ENCODE measurements at regions not wholly inside any gene's neighbourhood (a gene's known extent, or its start where the extent isn't known, plus 50 kb on each side); places are given as distances from the start of the nearest gene placed in this dataset.

GRCh38 chr6:109299776-109300564, 82.3 kb downstream of the CD164 start:
- H2AK5ac ChIP-seq (ENCODE audit: low read depth, low read length) = no peak overlapping the region
- H3K27ac ChIP-seq (ENCODE audit: low read depth, low read length) = no peak overlapping the region
- H4K20me1 ChIP-seq (replicated peaks in 1 of 2; ENCODE audit: control insufficient read depth in 1 of 2, insufficient read depth in 2 of 2, low read length in 2 of 2) = no peaks in the 10 kb centered on the region
- H3K56ac ChIP-seq (replicated peaks; ENCODE audit: insufficient read length, low read depth, low read length) = no peak overlapping the region
- H3K14ac ChIP-seq (ENCODE audit: insufficient read length) = no peak overlapping the region
- DNase-seq (ENCODE audit: low read depth in 1 of 2, low spot score in 2 of 2) = no peak
- H3K36me3 ChIP-seq (ENCODE audit: control insufficient read depth in 2 of 4, insufficient read depth in 4 of 4, low read length in 3 of 4) = no peaks in the 10 kb centered on the region
- H2BK12ac ChIP-seq (ENCODE audit: low read depth, low read length) = no peak overlapping the region
- no peak overlapping the region for H3K18ac ChIP-seq (ENCODE audit: extremely low read depth, low read length)
- H3K4ac ChIP-seq (replicated peaks; ENCODE audit: insufficient read length, low read depth, low read length) = no peak overlapping the region
- WGBS, 2 experiments (ENCODE audit: extremely low coverage in 1 of 2, insufficient coverage in 1 of 2, insufficient read length in 1 of 2, insufficient replicate concordance in 2 of 2, low coverage in 1 of 2, low lambda C conversion rate in 2 of 2, missing lambda C conversion rate in 1 of 2) = 81% methylated on average over 7 of the region's 7 CpGs; no CpG with 5 or more reads in 1 of the 2 experiments
- no peak overlapping the region for H2BK120ac ChIP-seq (replicated peaks; ENCODE audit: low read depth, low read length)
- H3K4me3 ChIP-seq (ENCODE audit: extremely low read depth in 1 of 4, insufficient read depth in 2 of 4, low read depth in 3 of 4, low read length in 4 of 4) = no peak overlapping the region
- no peak overlapping the region for H2BK20ac ChIP-seq (ENCODE audit: low read length)
- 0 out of 7 replicates have a peak, but pooled peaks cover 0 to 3% (median 0%) of the 10 kb centered on the region in 4 experiments for H3K27me3 ChIP-seq (replicated peaks in 1 of 4; ENCODE audit: control insufficient read depth in 3 of 4, extremely low read depth in 1 of 4, insufficient read depth in 3 of 4, low read length in 3 of 4)
- ChIA-PET POLR2A (ENCODE audit: partially characterized antibody) (no interaction called here), CTCF (ENCODE audit: partially characterized antibody) (interaction anchor here (1.3 kb wide), 1 partner anchor 10 kb away, joined by 4 read pairs; no protein-coding TSS in a partner anchor)
- H4K91ac ChIP-seq (replicated peaks; ENCODE audit: insufficient read length, low read length) = no peak overlapping the region
- H4K5ac ChIP-seq (ENCODE audit: insufficient read length, low read depth, low read length) = no peak overlapping the region
- no peak overlapping the region for H3K4me2 ChIP-seq (ENCODE audit: insufficient read depth in 1 of 2, low read depth in 2 of 2, low read length in 2 of 2)
- no peaks in the 10 kb centered on the region for H3K9me3 ChIP-seq (ENCODE audit: insufficient read depth in 2 of 2, low read depth in 1 of 2, low read length in 1 of 2)
- H4K8ac ChIP-seq (ENCODE audit: extremely low read depth, insufficient read depth, low read length) = no peak overlapping the region
- H3K23ac ChIP-seq (ENCODE audit: insufficient read length) = no peak overlapping the region
- no peak overlapping the region for H2AFZ ChIP-seq (ENCODE audit: low read length)
- H3K79me1 ChIP-seq (ENCODE audit: low read depth, low read length) = no peaks in the 10 kb centered on the region
- no peaks in the 10 kb centered on the region for H3K23me2 ChIP-seq (ENCODE audit: low read depth, low read length)
- no peak overlapping the region for H2BK5ac ChIP-seq (ENCODE audit: low read depth, low read length)
- peaks cover 0 to 6% (median 5%) of the 10 kb centered on the region in 4 experiments; a peak in 4 of 7 replicates for H3K4me1 ChIP-seq (replicated peaks in 1 of 4; ENCODE audit: control insufficient read depth in 3 of 4, insufficient read depth in 4 of 4, low read length in 3 of 4)
- H3K79me2 ChIP-seq (ENCODE audit: control insufficient read depth in 1 of 2, insufficient read depth in 2 of 2, low read length in 2 of 2) = no peaks in the 10 kb centered on the region
- no peak overlapping the region; a peak in 1 of 7 replicates for H3K9ac ChIP-seq (replicated peaks in 1 of 4; ENCODE audit: extremely low read depth in 1 of 4, low read depth in 3 of 4, low read length in 3 of 4)
- H2BK15ac ChIP-seq (ENCODE audit: low read length) = no peak overlapping the region
- FAIRE-seq = no peak
- no peak for TF ChIP-seq JUN (IDR thresholded peaks at IDR 0.05; ENCODE audit: low read depth, low read length)
- TF ChIP-seq SIRT6 (IDR thresholded peaks at IDR 0.05; ENCODE audit: low read length) = no peak
- no peak for TF ChIP-seq EGR1 (IDR thresholded peaks at IDR 0.05; ENCODE audit: borderline replicate concordance, low read depth, low read length)
- no peak for TF ChIP-seq EP300 (IDR thresholded peaks at IDR 0.05; ENCODE audit: borderline replicate concordance in 1 of 2, low read depth in 2 of 2, low read length in 2 of 2)
- TF ChIP-seq CBX8 (IDR thresholded peaks at IDR 0.05; ENCODE audit: borderline replicate concordance, low read depth, low read length) = no peak
- TF ChIP-seq SAP30 (IDR thresholded peaks at IDR 0.05; ENCODE audit: insufficient read depth, insufficient replicate concordance, low read length) = no peak
- TF ChIP-seq TEAD4 (IDR thresholded peaks at IDR 0.05; ENCODE audit: low read depth, low read length) = no peak
- TF ChIP-seq MAFK (IDR thresholded peaks at IDR 0.05; ENCODE audit: low read depth, low read length) = no peak
- TF ChIP-seq SP2 (IDR thresholded peaks at IDR 0.05; ENCODE audit: low read length) = no peak
- no peak for TF ChIP-seq POU5F1 (IDR thresholded peaks at IDR 0.05; ENCODE audit: low read depth, low read length)
- no peak for TF ChIP-seq CEBPB (IDR thresholded peaks at IDR 0.05; ENCODE audit: low read depth, low read length)
- TF ChIP-seq GTF2F1 (IDR thresholded peaks at IDR 0.05; ENCODE audit: borderline replicate concordance, low read depth, low read length) = no peak
- TF ChIP-seq CHD2 (IDR thresholded peaks at IDR 0.05; ENCODE audit: low read length) = no peak
- TF ChIP-seq FOSL1 (IDR thresholded peaks at IDR 0.05; ENCODE audit: insufficient read depth, low read depth, low read length) = no peak
